Hepatocyte (in vitro differentiated cells): ENCODE measurements at regions not wholly inside any gene's neighbourhood (a gene's known extent, or its start where the extent isn't known, plus 50 kb on each side); places are given as distances from the start of the nearest gene placed in this dataset. TPM values are rescaled to one million over a fixed set of nuclear protein-coding genes. Genes with fewer than 3 reads are reported as not detected.

Experiments used
- DNase-seq: peaks from one replicate; pipeline ENCODE4 v3.0.0-alpha.2; 2016; ENCODE audit warnings: low spot score
- H2AFZ ChIP-seq: fragments of 200-600 bp; sonication (generic); 2 replicates; pipeline ENCODE4 v1.6.0; 2016; ENCODE audit warnings: antibody characterized with exemption, mild to moderate bottlenecking
- H3K27ac ChIP-seq: fragments of 200-600 bp; sonication (generic); 2 replicates; pipeline ENCODE4 v1.5.1; 2016; ENCODE audit warnings: mild to moderate bottlenecking
- H3K27me3 ChIP-seq: fragments of 200-600 bp; sonication (generic); 2 replicates; pipeline ENCODE4 v1.6.1; 2016
- H3K36me3 ChIP-seq: fragments of 200-600 bp; sonication (generic); replicated peaks from 2 replicates; pipeline ENCODE4 v1.5.1; 2016; ENCODE audit warnings: low read depth; ENCODE audit not compliant: insufficient read depth
- H3K4me1 ChIP-seq: fragments of 200-600 bp; sonication (generic); 2 replicates; pipeline ENCODE4 v1.5.1; 2016; ENCODE audit warnings: mild to moderate bottlenecking, moderate library complexity; ENCODE audit not compliant: insufficient read depth
- H3K4me2 ChIP-seq: fragments of 200-600 bp; sonication (generic); 2 replicates; pipeline ENCODE4 v1.6.0; 2016
- H3K4me3 ChIP-seq: fragments of 200-600 bp; sonication (generic); 2 replicates; pipeline ENCODE4 v1.5.1; 2016; ENCODE audit warnings: mild to moderate bottlenecking
- H3K79me2 ChIP-seq: fragments of 200-600 bp; sonication (generic); 2 replicates; pipeline ENCODE4 v1.6.0; 2017; ENCODE audit warnings: mild to moderate bottlenecking
- H3K9me2 ChIP-seq: fragments of 200-600 bp; sonication (generic); replicated peaks from 2 replicates; pipeline ENCODE4 v1.6.0; 2017; ENCODE audit warnings: mild to moderate bottlenecking; ENCODE audit not compliant: insufficient read depth
- H3K9me3 ChIP-seq: fragments of 200-600 bp; sonication (generic); 2 replicates; pipeline ENCODE4 v1.5.1; 2016; ENCODE audit warnings: low read depth, mild to moderate bottlenecking
- H4K20me1 ChIP-seq: fragments of 200-600 bp; sonication (generic); 2 replicates; pipeline ENCODE4 v1.6.0; 2016; ENCODE audit warnings: mild to moderate bottlenecking; ENCODE audit not compliant: insufficient read depth, poor library complexity, severe bottlenecking
- CTCF ChIP-seq: fragments of 200-600 bp; sonication (generic); IDR thresholded peaks from 2 replicates; pipeline ENCODE4 v1.5.1; 2016; ENCODE audit warnings: antibody characterized with exemption, mild to moderate bottlenecking; ENCODE audit not compliant: poor library complexity
- EZH2 ChIP-seq: fragments of 200-600 bp; sonication (generic); IDR thresholded peaks from 2 replicates; pipeline ENCODE4 v1.6.1; 2016; ENCODE audit warnings: antibody characterized with exemption, mild to moderate bottlenecking, borderline replicate concordance
- EZH2phosphoT487 ChIP-seq: fragments of 200-600 bp; sonication (generic); IDR thresholded peaks from one replicate; pipeline ENCODE4 v1.6.1; 2018; ENCODE audit warnings: antibody characterized with exemption, mild to moderate bottlenecking, low read depth, moderate library complexity; ENCODE audit not compliant: unreplicated experiment, severe bottlenecking
- WGBS: methylation state at CpG from one replicate; pipeline ENCODE4 v1.1.6; 2016; ENCODE audit warnings: low lambda C conversion rate; ENCODE audit errors: missing lambda C conversion rate; 5-methylcytosine and 5-hydroxymethylcytosine counted together
- small RNA-seq: library from RNA; depleted of rRNA; stranded (forward); fragments of <200 nt; gene quantifications from one replicate; pipeline ENCODE3, GENCODE V24; 2014

DNA sequence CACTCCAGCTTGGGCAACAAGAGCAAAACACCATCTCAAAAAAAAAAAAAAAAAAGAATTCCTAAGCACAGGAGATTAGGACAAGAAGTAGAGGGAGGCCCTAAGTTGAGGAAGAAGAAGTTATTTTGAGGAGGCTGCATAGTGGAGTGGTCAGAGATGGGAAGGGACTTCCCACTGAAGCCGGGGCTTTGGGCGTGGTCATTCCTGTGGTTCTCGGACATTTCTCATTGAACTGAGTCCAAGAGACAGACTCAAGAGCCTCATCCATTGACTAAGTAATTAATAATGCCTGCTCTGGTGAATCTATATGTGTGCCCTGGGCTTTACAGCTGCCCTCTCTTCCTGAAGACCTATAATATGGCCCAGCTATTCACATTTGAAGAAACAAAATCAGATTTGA is 53.2 kb upstream of the FTH1 start:
- H3K9me3 ChIP-seq: no peaks in the 10 kb centered on the region
- H3K9me2 ChIP-seq: no peaks in the 10 kb centered on the region
- no peak for TF ChIP-seq EZH2
- no peak for TF ChIP-seq EZH2phosphoT487
- no peak for TF ChIP-seq CTCF
- H4K20me1 ChIP-seq: no peaks in the 10 kb centered on the region
- H2AFZ ChIP-seq: no peak overlapping the region
- H3K36me3 ChIP-seq: no peaks in the 10 kb centered on the region
- WGBS: 95% methylated on average over 3 of the region's 3 CpGs
- no peak overlapping the region for H3K4me3 ChIP-seq
- no peaks in the 10 kb centered on the region for H3K79me2 ChIP-seq
- DNase-seq: no peak
- H3K27me3 ChIP-seq: no peaks in the 10 kb centered on the region
- H3K4me1 ChIP-seq: peaks cover 6% of the 10 kb centered on the region
- no peak overlapping the region for H3K4me2 ChIP-seq
- H3K27ac ChIP-seq: no peak overlapping the region

- Histone ChIP-seq H3K27ac (no peak overlapping the region), H3K9me3 (no peaks in the 10 kb centered on the region), H3K4me2 (no peak overlapping the region), H3K4me1 (no peaks in the 10 kb centered on the region), H2AFZ (no peak overlapping the region), H3K36me3 (no peaks in the 10 kb centered on the region), H4K20me1 (no peaks in the 10 kb centered on the region), H3K27me3 (no peaks in the 10 kb centered on the region), H3K79me2 (no peaks in the 10 kb centered on the region), H3K4me3 (no peak overlapping the region), H3K9me2 (no peaks in the 10 kb centered on the region)
- DNase-seq: no peak
- 100% methylated on average over 2 of the region's 2 CpGs for WGBS
- no peak for TF ChIP-seq CTCF
- no peak for TF ChIP-seq EZH2phosphoT487
- TF ChIP-seq EZH2: no peak
Observed at GRCh38 chr11:62018981-62019664, 51.7 kb upstream of the FTH1 start.

DNA sequence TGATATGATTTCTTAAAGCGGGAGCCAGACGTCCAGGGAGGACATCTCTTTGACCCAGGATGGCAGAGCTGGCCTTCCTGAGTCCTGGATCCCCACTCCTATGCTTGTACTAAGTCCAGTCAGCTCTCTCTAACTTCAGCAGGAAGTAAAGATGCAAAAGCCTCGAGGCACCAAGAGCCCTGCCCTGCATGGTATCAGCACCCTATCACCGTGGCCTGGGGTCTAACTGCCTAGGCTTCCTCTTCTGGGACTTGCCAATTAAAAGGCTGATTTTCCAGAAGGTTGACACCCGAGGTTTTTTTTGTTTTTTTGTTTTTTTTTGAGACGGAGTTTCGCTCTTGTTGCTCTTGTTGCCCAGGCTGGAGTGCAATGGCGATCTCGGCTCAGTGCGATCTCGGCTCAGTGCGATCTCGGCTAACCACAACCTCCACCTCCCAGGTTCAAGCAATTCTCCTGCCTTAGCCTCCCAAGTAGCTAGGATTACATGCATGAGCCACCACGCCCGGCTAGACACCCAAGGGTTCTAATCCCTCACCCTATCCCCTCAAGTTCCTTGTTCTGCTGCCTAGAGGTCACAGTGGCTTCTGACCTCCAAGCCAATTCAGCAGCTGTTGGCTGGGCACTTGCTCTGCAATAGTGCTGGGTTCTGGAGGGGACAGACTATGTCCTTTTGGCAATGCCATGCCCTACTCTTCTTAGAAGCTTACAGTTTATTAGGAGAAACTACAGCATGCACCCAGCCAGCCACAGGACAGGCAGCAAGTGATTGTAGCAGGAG is 50.6 kb upstream of the FTH1 start:
- H3K4me1 ChIP-seq: peaks cover under 1% of the 10 kb centered on the region
- no peaks in the 10 kb centered on the region for H3K9me3 ChIP-seq
- no peak overlapping the region for H3K4me2 ChIP-seq
- H3K36me3 ChIP-seq: no peaks in the 10 kb centered on the region
- TF ChIP-seq EZH2phosphoT487 (no peak), CTCF (no peak), EZH2 (no peak)
- H3K4me3 ChIP-seq: no peak overlapping the region
- H3K27me3 ChIP-seq: no peaks in the 10 kb centered on the region
- DNase-seq: no peak
- no peaks in the 10 kb centered on the region for H3K79me2 ChIP-seq
- no peaks in the 10 kb centered on the region for H4K20me1 ChIP-seq
- WGBS: 96% methylated on average over 15 of the region's 15 CpGs
- H3K9me2 ChIP-seq: no peaks in the 10 kb centered on the region
- H3K27ac ChIP-seq: no peak overlapping the region
- H2AFZ ChIP-seq: no peak overlapping the region

Small RNA genes lying in the stretch of these regions (small RNA-seq; reads per million reads assigned to genes)
- not detected for gene AP003733.2
